Ascending aorta (tissue), 2 donors: ENCODE measurements at regions not wholly inside any gene's neighbourhood (a gene's known extent, or its start where the extent isn't known, plus 50 kb on each side); places are given as distances from the start of the nearest gene placed in this dataset.
A peak's percentile ranks its signal among the peaks of the same experiment; 100 is the strongest.

Source experiments
- DNase-seq, 2 donors: peaks; one replicate each; pipeline ENCODE4 v3.0.0-alpha.2; 2019; ENCODE audit warnings: low spot score in 2 of 2
- H3K27ac ChIP-seq, 2 donors: fragments of 200-600 bp; sonication (generic); one replicate each; pipeline ENCODE4 v1.5.1; 2016 to 2017; ENCODE audit warnings: mild to moderate bottlenecking in 1 of 2
- H3K27me3 ChIP-seq: fragments of 200-600 bp; sonication (generic); one replicate; pipeline ENCODE4 v1.5.1; 2017
- H3K36me3 ChIP-seq, 2 donors: fragments of 200-600 bp; sonication (generic); one replicate each; pipeline ENCODE4 v1.5.1; 2016
- H3K4me1 ChIP-seq, 2 donors: fragments of 200-600 bp; sonication (generic); one replicate each; pipeline ENCODE4 v1.5.1; 2016 to 2017; ENCODE audit warnings: mild to moderate bottlenecking in 1 of 2
- H3K4me3 ChIP-seq, 2 donors: fragments of 200-600 bp; sonication (generic); one replicate each; pipeline ENCODE4 v1.5.1; 2016 to 2017; ENCODE audit warnings: mild to moderate bottlenecking in 1 of 2
- H3K9me3 ChIP-seq, 2 donors: fragments of 200-600 bp; sonication (generic); one replicate each; pipeline ENCODE4 v1.5.1; 2016
- intact Hi-C: fragments of 100-400 bp; cut with DNase I; formaldehyde crosslinking; loops from one replicate; pipeline ENCODE4 v1.15.1; 2023
- TF ChIP-seq, protein P1 (sequence below), 3 experiments: fragments of 200-600 bp in 2 of 3; fragments of 450-650 bp in 1 of 3; sonication (generic) in 2 of 3; IDR thresholded peaks; one replicate each; pipeline ENCODE4 v1.5.1; 2016 to 2019; ENCODE audit warnings: antibody characterized with exemption in 3 of 3, mild to moderate bottlenecking in 1 of 3, moderate library complexity in 1 of 3

DNA sequence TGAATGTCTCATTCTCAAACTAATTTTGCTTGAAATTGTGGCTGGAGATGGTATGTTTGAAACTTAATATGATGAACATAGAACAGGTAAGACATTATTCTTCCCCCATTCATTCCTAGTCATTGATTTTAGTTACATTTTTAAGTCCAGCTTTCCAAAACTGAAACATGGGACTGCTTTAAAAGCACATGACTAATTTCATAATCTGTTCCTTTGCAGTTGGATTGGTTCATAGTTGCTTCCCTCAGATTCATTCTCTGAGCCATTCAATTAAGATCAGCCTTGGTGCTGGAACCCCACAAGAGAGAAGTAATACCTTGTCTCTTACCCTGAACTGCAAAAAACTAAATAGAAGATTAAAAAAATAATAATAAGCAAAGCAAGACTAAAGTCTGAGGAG is 87.5 kb upstream of the TGFBR2 start:
- Histone ChIP-seq H3K9me3 (no peaks in the 10 kb centered on the region), H3K36me3 (no peaks in the 10 kb centered on the region), H3K4me3 (no peak overlapping the region), H3K27ac (peak overlapping the region; percentile 72), H3K4me1 (peaks cover 3 to 31% of the 10 kb centered on the region in 2 donors), H3K27me3 (no peaks in the 10 kb centered on the region)
- DNase-seq, result no peak
- TF ChIP-seq, protein P1, sequence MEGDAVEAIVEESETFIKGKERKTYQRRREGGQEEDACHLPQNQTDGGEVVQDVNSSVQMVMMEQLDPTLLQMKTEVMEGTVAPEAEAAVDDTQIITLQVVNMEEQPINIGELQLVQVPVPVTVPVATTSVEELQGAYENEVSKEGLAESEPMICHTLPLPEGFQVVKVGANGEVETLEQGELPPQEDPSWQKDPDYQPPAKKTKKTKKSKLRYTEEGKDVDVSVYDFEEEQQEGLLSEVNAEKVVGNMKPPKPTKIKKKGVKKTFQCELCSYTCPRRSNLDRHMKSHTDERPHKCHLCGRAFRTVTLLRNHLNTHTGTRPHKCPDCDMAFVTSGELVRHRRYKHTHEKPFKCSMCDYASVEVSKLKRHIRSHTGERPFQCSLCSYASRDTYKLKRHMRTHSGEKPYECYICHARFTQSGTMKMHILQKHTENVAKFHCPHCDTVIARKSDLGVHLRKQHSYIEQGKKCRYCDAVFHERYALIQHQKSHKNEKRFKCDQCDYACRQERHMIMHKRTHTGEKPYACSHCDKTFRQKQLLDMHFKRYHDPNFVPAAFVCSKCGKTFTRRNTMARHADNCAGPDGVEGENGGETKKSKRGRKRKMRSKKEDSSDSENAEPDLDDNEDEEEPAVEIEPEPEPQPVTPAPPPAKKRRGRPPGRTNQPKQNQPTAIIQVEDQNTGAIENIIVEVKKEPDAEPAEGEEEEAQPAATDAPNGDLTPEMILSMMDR (IDR thresholded peaks at IDR 0.05), result no peak
- intact Hi-C loops, result loop anchor here (1.0 to 10.0 kb wide), 5 partner anchors 25 to 404 kb away; partner anchors contain the start of gene TGFBR2

DNA sequence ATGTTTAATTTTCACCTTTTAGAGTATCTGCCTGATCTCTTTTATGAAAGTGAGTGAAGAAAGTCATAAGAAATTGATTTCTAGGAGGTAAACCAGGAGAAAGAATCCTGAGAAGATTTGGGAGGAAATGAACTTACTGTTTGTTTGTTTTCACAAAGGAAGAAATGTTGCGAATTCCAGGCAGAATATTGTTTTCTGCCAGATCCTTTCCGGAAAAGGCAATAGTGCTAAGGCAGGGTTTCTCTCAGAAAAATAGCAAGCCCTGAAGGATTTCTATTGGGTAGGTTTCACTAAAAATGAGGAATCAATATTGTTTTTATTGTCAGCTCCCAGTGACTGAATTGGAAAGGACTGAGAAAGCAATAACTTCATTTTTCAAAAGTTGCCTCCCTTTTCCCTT is 85.7 kb upstream of the TGFBR2 start:
- no peak for DNase-seq
- Histone ChIP-seq H3K36me3 (no peaks in the 10 kb centered on the region), H3K27ac (peak overlapping the region; percentile 46 to 72), H3K27me3 (no peaks in the 10 kb centered on the region), H3K4me1 (peaks cover 3 to 34% of the 10 kb centered on the region in 2 donors), H3K9me3 (no peaks in the 10 kb centered on the region), H3K4me3 (no peak overlapping the region)
- intact Hi-C loops, result no loop called here
- TF ChIP-seq, protein P1 (IDR thresholded peaks at IDR 0.05), result no peak

DNA sequence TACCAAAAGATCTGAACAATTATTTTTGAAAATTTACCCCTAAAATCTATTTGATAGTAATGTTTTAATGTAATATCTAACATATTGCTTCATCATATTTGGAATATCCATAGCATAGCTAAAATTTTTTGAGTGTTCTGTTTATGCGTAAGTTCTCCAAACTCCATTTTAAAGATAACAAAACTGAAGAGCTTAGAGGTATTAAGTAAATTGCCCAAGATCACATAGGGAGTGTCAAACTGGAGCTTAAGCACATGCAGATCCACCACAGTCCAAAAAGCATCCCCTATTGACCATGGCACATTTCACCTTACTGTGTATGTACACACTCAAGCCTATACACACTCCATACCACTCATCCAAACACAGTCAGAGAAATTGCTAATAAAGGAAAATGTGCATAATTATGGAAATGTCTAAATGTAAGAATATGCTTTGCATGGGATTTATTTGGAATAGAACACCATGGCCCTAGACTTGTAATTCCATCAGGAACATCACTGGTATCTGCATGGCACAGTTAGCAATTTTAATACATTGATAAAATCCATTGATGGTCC is 85.2 kb upstream of the TGFBR2 start:
- intact Hi-C loops, result no loop called here
- no peak for DNase-seq
- Histone ChIP-seq H3K4me1 (peaks cover 3 to 33% of the 10 kb centered on the region in 2 donors), H3K9me3 (no peaks in the 10 kb centered on the region), H3K4me3 (no peak overlapping the region), H3K36me3 (no peaks in the 10 kb centered on the region), H3K27ac (peak overlapping the region; percentile 46 to 72), H3K27me3 (no peaks in the 10 kb centered on the region)
- TF ChIP-seq, protein P1 (IDR thresholded peaks at IDR 0.05), result no peak

DNA sequence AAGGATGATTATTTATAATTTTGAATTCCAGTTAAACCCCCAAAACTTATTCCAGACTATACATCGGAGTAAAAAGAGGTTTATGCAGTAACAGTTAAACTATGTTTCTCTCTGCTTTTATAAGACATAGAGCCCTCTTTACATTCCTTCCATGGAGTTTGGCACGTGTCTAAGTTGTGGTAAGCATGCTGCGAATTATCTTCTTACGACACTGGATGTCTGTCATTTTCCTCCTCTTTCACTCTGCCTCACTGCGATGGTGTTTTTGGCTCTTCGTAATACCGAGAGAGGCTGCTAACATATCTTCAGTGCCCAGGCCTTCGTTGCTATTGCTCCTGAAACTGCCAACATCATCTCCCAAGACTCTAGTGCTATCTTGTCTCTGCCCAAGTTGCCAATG is 83.9 kb upstream of the TGFBR2 start:
- H3K9me3 ChIP-seq, result no peaks in the 10 kb centered on the region
- TF ChIP-seq, protein P1 (IDR thresholded peaks at IDR 0.05), result no peak
- intact Hi-C loops, result no loop called here
- no peak overlapping the region for H3K27ac ChIP-seq
- no peak overlapping the region for H3K4me3 ChIP-seq
- H3K4me1 ChIP-seq, result peaks cover 0 to 22% of the 10 kb centered on the region in 2 donors
- no peak for DNase-seq
- H3K36me3 ChIP-seq, result no peaks in the 10 kb centered on the region
- H3K27me3 ChIP-seq, result no peaks in the 10 kb centered on the region

DNA sequence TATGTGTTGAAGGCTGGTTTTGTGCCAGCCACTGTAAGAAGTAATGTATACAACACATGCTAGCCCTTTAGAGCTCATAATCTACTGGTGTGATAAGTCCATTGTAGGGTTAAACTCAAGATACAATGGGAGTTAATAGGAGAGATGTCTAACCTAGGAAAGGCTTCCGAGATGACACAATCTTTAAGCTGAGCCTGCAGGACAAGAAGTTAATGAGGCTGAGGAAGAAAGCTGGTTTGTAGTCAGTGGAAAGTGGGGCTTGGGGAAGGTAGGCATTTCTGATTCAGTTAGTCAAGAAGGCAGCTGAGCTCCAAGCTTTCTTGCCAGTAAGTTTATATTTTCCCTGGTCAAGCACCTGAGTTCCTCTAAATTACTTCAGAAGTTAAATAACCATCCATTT is 83.0 kb upstream of the TGFBR2 start:
- intact Hi-C loops, result no loop called here
- TF ChIP-seq, protein P1 (IDR thresholded peaks at IDR 0.05), result no peak
- H3K4me1 ChIP-seq, result peaks cover 0 to 21% of the 10 kb centered on the region in 2 donors

More for the DNA sequence above, 83.0 kb upstream of the TGFBR2 start:
- H3K36me3 ChIP-seq, result no peaks in the 10 kb centered on the region
- H3K27me3 ChIP-seq, result no peaks in the 10 kb centered on the region
- H3K27ac ChIP-seq, result no peak overlapping the region
- no peak overlapping the region for H3K4me3 ChIP-seq
- no peak for DNase-seq
- no peaks in the 10 kb centered on the region for H3K9me3 ChIP-seq
